GM21526 (cell line): ENCODE measurements at regions not wholly inside any gene's neighbourhood (a gene's known extent, or its start where the extent isn't known, plus 50 kb on each side); places are given as distances from the start of the nearest gene placed in this dataset.

Experiments used
- ATAC-seq: cut with Tn5 transposase; IDR thresholded peaks from one replicate; pipeline ENCODE4 v1.9.1; 2021; ENCODE audit warnings: moderate library complexity; ENCODE audit not compliant: unreplicated experiment, low FRiP score

GRCh38 chr13:97133554-97133953 is 88.6 kb upstream of the MBNL2 start:
- no peak for ATAC-seq

GRCh38 chr13:97133955-97134354 is 88.2 kb upstream of the MBNL2 start:
- ATAC-seq, result no peak

- ATAC-seq, result no peak
These were observed 87.6 kb upstream of the MBNL2 start for GRCh38 chr13:97134364-97135095.

GRCh38 chr13:97135883-97136282 is 86.2 kb upstream of the MBNL2 start:
- ATAC-seq, result no peak

- no peak for ATAC-seq
These were observed 85.7 kb upstream of the MBNL2 start for GRCh38 chr13:97136418-97136817.

GRCh38 chr13:97139691-97140090 is 82.4 kb upstream of the MBNL2 start:
- ATAC-seq, result no peak

GRCh38 chr13:97140131-97140530 is 82.0 kb upstream of the MBNL2 start:
- no peak for ATAC-seq

- no peak for ATAC-seq
These were observed 81.5 kb upstream of the MBNL2 start for GRCh38 chr13:97140611-97141010.

GRCh38 chr13:97141097-97141496 is 81.0 kb upstream of the MBNL2 start:
- no peak for ATAC-seq

GRCh38 chr13:97141564-97142005 is 80.5 kb upstream of the MBNL2 start:
- peak; percentile 78 for ATAC-seq

- no peak for ATAC-seq
These were observed 79.7 kb upstream of the MBNL2 start for GRCh38 chr13:97142452-97142851.

GRCh38 chr13:97145057-97145456 is 77.1 kb upstream of the MBNL2 start:
- ATAC-seq, result no peak

GRCh38 chr13:97148894-97149293 is 73.2 kb upstream of the MBNL2 start:
- ATAC-seq, result no peak

GRCh38 chr13:97160421-97160820 is 61.7 kb upstream of the MBNL2 start:
- no peak for ATAC-seq

- ATAC-seq, result no peak
These were observed 60.4 kb upstream of the MBNL2 start for GRCh38 chr13:97161582-97162231.

GRCh38 chr13:97165502-97166425 is 56.4 kb upstream of the MBNL2 start:
- ATAC-seq, result no peak

- no peak for ATAC-seq
These were observed 51.0 kb upstream of the MBNL2 start for GRCh38 chr13:97171136-97171535.
